Eye (tissue), 1 donor: ENCODE measurements at regions not wholly inside any gene's neighbourhood (a gene's known extent, or its start where the extent isn't known, plus 50 kb on each side); places are given as distances from the start of the nearest gene placed in this dataset.
"Not testable (repeated sequence)": the region's sequence is repeated elsewhere in the genome, so short reads cannot be mapped to it uniquely, and the experiment has no call there.

Experiments
- DNase-seq: peaks from one replicate; pipeline ENCODE4 v3.0.0-alpha.2; 2015

DNA sequence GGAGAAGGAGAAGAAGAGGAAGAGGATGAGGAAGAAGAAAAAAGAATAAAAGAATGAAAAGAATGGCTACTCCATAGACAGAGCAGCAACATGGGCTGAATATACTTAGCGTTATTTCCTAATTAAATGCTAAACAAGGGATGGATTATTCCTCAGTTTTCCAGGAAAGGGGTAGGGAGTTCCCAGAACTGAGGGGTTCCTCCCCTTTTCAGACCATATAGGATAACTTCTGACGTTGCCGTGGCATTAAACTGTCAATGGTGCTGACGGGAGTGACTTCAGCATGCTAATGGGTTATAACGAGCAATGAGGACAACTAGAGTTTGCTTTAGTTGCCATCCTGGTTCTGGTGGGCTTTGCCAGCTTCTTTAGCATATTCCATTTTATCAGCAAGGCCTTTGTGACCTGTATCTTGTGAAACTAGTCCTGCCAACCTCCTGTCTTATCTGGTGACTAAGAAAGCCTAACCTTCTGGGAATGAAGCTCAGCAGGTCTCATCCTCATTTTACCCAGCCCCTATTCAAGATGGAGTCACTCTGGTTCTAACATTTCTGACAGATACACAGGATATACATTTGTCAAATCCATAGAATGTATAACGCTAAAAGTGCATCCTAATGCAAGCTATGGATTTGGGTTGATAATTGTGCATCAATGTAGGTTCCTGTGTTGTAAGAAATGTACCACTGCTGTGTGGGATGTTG, 152.3 kb downstream of the MAIP1 start:
- DNase-seq = no peak

DNA sequence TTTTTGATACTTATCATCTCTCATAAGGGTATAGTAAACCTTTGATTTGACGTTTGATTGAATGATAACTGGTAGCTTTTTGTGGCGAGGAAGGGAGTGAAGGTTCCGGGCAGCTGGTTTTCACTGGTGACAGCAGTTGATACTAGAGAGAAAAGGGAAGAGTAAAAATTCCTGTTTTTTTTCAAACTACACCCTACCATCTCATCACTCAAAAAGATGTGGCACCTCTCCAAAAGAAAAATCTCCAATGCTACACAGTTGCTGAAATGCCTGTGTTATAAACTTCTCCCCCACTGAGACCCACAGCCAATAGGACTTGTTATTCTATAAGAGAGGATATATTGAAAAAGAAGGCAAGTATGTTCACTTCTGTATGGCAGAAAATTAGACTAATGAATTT, 154.0 kb downstream of the MAIP1 start:
- no peak for DNase-seq

DNA sequence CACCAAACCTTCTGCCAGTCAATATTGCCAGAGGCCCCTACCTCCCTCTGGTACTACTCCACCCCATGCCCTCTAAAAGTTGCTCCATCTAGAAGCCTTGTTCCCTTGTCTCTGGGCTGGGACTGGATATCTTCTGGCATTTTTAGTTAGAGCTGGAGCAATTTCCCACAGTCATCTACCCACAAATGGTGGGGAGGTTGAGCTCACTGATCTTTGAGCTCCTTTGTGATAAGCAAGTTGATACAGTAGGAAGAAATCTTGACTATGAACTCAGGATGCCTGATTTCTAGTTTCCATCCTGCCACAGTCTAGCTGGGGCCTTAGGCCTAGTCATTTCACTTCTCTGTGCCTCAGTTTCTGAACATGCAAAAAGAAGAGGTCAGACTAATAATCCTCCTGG, 155.0 kb downstream of the MAIP1 start:
- DNase-seq = no peak

DNA sequence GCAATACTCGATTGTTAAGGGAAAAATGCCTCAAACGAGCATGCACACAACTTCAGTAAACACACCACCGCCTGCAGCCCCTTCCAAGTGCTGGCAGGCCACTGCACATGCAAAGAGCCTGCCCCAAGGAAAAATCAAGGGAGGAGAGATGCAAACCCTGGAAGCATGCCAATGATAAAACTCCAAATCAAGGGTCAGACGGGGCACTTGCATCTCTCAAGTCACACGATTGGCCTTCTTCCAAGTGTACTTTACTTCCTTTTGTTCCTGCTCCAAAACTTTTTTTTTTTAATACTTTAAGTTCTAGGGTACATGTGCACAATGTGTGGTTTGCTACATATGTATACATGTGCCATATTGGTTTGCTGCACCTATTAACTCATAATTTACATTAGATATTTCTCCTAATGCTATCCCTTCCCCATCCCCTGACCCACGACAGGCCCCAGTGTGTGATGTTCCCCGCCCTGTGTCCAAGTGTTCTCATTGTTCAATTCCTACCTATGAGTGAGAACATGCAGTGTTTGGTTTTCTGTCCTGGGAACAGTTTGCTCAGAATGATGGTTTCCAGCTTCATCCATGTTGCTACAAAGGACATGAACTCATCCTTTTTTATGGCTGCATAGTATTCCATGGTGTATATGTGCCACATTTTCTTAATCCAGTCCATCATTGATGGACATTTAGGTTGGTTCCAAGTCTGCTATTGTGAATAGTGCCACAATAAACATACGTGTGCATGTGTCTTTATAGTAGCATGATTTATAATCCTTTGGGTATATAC, 157.8 kb downstream of the MAIP1 start:
- not testable (repeated sequence) for DNase-seq

DNA sequence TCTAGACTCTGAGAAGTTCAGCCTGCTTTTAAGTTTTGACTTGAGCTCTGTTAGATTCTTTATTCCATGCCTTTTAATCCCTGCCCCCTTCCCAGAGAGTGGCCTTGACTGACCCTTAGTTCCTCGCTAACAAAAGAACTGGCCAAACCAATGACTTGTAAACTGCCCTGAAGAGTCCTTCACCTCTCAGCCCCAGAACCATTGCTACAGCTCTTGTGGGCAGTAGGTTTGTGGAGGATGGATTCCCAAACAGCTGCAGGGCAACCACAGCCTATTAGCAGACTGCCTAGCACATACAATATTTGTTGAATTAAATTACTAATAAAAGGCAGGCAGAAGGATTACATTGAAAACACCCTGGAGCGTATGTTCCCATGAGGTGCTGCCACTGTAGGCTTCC, 163.9 kb downstream of the MAIP1 start:
- DNase-seq = no peak

DNA sequence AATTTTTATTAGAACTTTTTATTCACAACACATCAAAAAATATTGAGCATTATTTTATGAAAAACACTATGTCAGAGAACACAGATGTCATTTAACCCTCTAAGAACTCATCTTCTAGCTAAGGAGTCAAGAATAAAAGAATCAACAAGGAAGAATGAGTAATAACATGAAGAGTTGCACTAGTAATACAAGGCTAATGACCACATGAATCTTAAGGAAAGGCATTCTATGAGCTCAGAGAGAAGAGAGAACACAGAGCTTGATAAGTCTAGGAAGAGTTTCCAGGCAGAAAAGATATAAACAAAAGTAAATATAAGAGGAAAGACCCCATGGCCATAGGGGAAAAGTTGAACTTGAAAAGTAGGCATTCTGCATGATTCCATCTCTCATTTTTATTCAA, 166.5 kb downstream of the MAIP1 start:
- no peak for DNase-seq

DNA sequence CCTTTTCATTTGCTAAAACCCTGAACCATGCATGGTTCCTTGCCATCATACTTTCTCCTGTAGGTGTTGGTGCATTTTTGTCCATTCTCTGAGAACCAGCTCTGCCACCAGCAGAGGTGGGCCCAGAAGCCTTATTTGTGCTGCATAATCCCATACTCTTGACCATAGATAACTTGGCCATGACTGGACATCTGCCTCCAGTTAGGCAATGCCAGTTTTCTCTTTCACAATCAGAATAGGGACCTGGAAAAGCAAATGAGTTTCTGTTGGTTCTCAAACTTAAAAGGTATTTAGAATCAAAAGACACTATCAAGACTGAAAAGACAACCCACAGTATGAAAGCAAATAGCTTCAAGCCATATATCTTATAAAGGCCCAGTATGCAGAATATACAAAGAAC, 167.3 kb downstream of the MAIP1 start:
- DNase-seq = no peak

DNA sequence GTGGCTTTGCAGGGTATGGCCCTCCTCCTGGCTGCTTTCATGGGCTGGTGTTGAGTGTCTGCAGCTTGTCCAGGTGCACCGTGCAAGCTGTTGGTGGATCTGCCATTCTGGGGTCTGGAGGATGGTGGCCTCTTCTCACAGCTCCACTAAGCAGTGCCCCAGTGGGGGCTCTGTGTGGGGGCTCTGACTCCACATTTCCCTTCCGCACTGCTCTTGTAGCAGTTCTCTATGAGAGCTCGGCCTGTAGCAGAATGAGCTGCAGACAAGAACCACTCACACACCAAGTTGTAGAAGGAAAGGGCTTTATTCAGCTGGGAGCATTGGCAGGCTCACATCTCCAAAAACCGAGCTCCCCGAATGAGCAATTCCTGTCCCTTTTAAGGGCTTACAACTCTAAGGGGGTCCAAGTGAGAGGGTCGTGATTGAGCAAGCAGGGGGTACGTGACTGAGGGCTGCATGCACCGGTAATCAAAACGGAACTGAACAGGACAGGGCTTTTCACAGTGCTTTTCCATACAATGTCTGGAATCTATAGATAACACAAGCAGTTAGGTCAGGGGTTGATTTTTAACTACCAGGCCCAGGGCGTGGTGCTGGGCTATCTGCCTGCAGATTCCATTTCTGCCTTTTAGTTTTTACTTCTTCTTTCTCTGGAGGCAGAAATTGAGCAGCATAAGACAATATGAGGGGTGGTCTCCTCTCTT, 169.4 kb downstream of the MAIP1 start:
- not testable (repeated sequence) for DNase-seq

DNA sequence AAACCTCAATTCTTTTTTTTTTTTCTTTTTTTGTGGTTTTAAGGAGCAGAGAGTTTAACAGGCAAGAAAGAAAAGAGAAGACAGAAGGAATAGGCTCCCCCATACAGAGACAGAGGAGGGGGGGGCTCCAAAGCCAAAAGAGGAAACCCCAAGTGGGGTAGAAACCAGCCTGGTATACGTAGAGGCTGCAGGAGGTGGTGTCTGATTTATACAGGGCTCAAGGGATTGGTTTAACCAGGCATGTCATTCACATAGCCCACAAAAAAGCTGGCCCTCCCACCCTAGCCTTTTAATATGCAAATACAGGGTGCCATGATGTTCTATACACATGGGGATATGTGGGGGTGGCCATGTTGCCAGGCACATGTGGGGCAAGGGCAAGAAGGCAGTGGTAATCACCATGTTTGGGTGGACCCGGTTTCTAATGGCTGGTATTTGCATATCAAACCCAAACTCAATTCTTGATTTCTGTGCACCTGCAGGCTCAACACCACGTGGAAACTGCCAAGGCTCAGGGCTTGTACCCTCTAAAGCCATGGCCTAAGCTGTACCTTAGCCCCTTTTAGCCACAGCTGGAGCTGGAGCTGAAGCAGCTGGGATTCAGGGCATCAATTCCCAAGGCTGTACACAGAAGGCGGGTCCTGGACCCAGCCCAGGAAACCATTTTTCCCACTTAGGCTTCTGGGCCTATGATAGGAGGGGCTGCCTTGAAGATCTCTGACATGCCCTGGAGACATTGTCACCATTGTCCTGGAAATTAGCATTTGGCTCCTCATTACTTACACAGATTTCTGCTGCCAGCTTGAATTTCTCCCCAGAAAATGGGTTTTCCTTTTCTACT, 170.3 kb downstream of the MAIP1 start:
- peak; percentile 30 for DNase-seq

DNA sequence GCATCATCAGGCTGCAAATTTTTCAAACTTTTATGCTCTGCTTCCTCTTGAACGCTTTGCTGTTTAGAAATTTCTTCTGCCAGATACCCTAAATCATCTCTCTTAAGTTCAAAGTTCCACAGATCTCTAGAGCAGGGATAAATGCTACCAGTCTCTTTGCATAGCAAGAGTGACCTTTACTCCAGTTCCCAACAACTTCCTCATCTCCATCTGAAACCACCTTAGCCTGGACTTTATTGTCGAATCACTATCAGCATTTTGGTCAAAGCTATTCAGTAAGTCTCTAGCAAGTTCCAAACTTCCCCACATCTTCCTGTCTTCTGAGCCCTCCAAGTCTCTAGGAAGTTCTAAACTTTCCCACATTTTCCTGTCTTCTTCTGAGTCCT, 170.9 kb downstream of the MAIP1 start:
- not testable (repeated sequence) for DNase-seq

DNA sequence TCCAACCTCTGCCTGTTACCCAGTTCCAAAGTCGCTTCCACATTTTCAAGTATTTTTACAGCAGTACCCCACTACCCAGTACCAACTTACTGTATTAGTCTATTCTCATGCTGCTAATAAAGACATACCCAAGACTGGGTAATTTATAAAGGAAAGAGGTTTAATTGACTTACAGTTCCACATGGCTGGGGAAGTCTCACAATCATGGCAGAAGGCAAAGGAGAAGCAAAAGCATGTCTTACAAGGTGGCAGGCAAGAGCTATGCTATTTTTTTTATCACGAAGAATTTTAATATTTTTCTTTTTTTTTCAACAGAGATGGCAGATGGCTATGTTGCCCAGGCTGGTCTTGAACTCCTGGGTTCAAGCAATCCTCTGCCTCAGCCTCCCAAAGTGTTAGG, 171.3 kb downstream of the MAIP1 start:
- not testable (repeated sequence) for DNase-seq

DNA sequence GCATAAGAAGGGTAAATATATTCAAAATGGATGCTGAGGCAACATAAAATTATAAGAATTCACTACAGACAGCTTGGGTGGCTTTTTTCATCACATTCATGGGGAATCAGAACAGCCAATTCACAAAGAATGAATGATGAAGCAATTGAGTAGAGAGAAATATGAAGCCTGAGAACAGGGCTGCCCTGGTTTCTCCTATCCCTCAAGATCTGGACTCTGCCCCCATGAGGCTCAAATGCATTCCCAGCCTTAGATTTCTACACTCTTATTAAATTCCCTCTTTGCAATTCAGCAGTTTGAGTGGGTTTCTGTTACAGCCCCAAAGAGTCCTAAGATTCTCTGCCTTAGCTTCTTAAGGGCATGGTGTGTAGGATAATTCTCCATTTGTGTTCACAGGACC, 172.5 kb downstream of the MAIP1 start:
- DNase-seq = peak; percentile 31

DNA sequence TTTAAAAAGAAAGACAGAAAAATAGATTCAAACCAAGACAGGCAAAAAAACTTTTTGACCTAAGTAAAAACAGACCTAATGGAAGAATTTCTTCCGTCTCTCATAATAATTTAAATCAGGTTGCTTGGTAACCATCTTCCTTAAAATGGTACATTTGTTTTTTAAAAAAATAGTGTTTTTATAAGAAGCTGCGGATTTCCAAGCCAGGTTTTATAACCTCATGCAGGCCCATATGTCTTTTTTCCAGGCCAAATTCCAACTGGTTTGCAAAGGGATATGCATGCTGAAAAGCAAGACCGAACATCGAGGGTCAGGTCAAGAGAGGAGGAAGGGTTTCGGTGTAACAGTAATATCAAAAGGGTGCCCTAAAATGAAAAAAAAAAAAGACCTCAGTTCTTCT, 172.9 kb downstream of the MAIP1 start:
- peak; percentile 32 for DNase-seq

DNA sequence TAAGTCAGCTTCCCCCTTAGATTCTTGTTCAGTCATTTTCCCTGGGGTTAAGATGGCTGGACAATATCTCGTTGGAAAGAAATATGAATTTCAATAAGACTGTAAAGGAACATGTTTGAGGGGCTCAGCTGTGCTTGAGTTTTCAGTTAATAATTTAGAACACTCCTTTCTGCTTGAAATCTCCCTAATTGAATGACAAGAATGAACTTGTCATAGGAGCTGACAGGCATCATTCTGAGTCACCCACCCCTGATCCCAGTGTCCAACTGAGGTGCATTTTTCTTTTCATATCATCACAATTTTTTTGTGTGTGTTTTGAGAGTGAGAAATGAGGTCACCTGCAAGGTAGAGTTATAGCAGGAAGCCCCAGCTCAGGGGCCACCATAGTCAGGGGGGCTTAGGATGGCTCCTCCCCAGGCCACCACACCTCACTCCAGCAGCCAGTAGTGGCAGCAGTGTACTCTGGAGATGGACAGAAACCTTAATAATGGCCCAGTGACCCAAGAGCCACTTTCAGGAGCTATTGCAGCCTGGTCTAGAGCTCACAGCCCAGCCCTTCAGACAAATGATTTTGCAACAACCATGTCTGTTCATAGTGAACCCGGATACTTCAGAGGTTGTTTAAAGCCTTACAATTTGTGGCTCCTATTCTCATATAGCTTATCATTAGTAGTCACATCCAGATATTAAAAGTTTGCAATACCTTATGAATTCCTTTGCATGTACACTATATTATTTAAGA, 174.5 kb downstream of the MAIP1 start:
- peak; percentile 70 for DNase-seq

DNA sequence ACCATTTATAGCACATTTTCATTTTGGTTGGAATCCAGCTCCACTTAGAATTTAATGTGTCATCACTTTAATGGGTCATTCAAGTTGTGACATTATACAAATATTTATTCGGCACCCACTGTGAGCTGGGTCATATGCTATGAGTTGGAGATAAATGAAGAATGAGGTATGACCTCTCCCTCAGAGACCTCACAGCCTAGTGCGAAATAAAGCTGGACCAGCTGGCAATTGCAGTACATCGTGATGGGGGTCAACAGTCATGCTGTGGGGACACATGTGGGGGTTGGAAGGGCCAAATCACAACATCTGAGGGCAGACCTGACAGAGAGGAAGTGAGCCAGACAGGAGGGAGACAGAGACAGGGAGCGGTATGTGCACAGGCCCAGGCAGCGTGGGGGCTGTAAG, 175.4 kb downstream of the MAIP1 start:
- peak; percentile 32 for DNase-seq

DNA sequence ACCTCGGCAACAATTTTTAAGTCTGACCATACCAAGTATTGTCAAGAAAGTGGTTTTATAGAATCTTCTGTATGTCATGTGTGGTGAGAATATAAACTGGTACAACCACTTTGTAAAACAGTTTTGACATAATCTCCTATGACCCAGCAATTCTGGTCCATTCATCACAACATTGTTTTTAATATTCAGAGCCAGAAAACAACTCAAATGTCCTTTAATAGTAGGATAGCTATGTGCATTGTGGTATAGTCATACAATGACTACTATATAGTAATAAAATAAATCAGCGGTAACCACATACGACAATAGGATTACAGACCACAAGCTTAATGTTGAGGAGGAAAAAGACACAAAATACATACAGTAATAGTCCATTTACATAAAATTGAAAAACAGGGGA, 175.2 kb upstream of the SPATS2L start:
- no peak for DNase-seq

DNA sequence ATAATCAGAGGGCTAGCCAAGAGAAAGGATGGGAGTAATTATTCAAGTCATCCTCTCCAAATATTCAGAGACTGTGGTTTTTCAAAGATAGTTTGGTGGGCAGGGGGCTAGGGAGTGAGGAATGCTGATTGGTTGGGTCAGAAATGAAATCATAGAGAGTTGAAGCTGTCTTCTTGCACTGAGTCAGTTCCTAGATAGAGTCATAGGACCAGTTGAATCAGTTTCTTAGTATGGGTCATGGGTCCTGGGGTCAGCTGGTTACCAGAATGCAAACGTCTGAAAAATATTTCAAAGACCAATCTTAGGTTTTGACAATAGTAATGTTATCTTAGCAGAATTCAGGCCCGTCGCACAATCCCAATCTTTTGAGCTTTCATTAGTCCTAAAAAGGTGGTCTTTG, 171.4 kb upstream of the SPATS2L start:
- no peak for DNase-seq

DNA sequence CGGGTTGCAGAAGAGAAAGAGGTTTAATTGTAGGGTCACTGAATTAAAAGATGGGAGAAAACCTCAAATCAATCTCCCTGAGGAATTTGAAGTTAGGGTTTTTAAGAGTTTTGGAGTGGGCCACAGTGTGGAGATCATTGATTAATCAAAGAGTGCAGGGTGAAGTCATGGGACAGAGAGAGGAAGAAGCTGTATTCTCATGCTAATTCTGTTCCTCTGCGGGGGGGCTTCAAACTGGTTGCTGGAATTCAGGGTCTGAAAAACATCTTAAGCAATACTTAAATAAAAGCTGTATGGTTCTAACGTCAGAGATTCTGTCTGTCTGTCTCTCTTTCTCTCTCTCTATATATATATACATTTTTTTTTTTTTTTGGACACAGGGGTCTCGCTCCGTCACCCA, 169.8 kb upstream of the SPATS2L start:
- DNase-seq = no peak

DNA sequence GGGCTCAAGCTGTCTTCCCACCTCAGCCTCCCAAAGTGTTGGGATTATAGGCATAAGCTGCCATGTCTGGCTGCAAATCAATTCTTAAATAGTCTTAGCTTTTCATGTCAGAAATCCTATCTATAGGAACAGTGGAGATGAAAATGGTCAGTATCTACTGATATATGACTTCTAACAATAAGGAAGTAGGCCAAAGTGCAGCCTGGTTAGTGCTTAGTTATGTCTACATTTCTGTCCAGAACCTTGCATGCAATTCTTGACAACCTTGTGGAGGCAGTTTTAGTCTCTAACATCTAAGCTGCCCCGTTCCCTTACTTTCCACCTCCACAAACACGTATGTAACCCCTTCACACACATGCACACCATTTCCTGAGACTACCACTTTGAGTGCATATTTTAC, 169.2 kb upstream of the SPATS2L start:
- no peak for DNase-seq

DNA sequence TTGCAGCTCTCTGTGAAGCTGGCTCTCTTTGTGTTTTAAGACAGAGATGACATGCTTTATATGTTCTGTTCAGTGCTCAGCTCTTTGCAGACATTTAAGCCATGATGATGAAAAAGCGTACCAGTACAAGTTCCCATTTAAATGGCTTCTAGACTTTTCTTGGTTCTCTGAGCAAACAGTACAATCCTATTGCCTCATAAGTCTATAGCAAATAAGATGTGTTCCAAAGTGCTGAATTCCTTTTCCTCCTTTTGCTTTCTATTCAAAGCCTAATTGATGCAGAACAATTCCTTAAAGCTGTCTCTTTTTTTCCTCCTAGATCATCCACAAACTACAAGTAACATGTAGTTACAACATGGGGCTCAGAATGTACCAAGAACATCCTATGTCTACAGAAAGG, 168.8 kb upstream of the SPATS2L start:
- no peak for DNase-seq

DNA sequence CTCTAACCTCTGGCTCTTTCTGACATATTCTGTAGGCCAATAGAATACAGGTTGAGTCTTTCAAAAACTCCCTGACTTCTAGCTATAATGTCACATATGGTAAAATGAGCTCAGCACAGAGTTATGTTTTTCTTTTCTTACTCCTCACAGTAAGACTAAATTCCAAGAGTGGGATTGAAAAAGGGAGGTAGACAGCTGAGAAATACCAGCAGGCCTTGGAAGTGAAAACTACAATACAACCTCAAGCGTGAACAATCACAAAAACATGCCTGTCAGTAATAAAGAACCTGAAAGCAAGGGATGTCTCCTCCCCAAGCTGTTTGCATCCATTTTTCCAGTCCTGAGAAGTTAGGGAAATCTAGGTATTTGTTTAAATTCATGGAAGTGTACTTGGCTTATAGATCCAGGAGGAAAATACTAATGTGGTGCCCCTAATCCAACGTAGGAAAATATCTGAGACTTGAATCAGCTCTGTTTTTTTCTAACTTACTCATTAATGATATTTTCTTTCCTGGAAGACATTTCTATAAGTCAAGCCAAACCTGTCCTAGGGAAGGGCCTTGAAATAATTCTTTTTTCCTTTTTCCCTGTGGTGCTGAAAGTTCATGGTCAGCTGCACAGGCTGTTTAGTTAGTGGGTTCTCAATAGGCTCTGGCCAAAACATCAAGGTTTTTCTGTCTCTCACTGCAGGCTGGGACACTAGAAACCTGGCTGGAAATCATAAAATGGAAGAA, 167.9 kb upstream of the SPATS2L start:
- DNase-seq = no peak

DNA sequence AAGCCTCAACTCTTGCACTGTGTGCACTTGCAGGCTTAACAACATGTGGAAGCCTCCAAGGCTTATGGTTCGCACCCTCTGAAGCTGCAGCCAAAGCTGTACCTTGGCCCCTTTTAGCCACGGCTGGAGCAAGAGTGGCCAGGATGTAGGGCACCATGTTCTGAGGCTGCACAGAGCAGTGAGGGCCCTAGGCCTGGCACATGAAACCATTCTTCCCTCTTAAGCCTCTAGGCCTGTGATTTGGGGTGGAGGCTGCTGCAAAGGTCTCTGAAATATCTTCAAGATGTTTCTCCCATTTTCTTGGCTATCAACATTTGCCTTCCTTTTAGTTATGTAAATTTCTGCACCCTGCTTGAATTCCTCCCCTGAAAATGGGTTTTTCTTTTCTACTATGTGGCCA, 161.9 kb upstream of the SPATS2L start:
- DNase-seq = no peak
